ENCODE measurements at regions not wholly inside any gene's neighbourhood (a gene's known extent, or its start where the extent isn't known, plus 50 kb on each side); places are given as distances from the start of the nearest gene placed in this dataset.

DNA sequence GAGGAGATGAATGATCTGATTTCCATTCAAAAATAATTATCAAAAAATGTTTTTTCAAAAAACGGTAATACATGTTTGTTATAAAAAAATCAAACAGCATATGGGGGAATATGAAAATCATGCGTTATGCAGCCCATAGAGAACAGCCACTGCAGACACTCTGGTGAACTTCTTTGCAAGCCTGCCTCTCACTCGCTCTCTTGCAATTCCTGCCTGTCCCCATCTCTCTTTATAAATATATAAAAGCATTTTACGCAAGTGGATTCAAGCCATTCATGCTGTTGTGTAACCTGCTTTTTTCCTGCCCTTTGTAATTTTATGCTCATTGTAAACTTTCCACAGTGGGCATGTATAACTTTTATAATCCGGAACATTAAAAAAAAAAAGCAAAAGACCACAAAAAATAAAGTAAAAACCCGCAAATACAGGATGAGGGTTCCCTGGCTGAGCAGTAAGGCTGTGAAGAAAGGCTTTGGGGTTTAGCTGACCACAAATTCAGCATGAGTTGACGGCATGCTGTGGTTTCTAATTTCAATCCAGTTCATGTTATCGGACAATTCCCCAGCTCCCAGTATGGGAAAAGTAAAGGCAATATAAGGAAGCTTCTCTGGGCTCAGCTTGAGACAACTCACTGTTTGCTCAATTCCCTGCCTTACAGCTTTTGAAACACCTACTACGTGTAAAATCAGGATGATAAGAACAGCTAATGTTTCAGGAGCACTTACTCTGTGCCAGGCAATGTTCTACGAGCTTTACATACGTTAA lies 52.8 kb upstream of the ZBTB40 start:
- H3K18ac ChIP-seq (ENCODE audit: extremely low read depth, low read length) = no peak overlapping the region
- H2BK120ac ChIP-seq (replicated peaks; ENCODE audit: low read depth, low read length) = no peak overlapping the region
- CTCF ChIA-PET (ENCODE audit: partially characterized antibody) = interaction anchor here (0.5 to 2.9 kb wide), 5 partner anchors 11 to 895 kb away, joined by 3 to 10 read pairs (median 4); no protein-coding TSS in a partner anchor
- no peak overlapping the region for H3K9ac ChIP-seq (replicated peaks in 1 of 4; ENCODE audit: extremely low read depth in 1 of 4, low read depth in 3 of 4, low read length in 3 of 4)
- H4K8ac ChIP-seq (ENCODE audit: extremely low read depth, insufficient read depth, low read length) = no peak overlapping the region
- TF ChIP-seq GTF2F1 (IDR thresholded peaks at IDR 0.05; ENCODE audit: borderline replicate concordance, low read depth, low read length) = no peak
- no peak for TF ChIP-seq ZNF274 (IDR thresholded peaks at IDR 0.05; ENCODE audit: borderline replicate concordance, extremely low read depth, low read length)
- no peak for TF ChIP-seq CHD2 (IDR thresholded peaks at IDR 0.05; ENCODE audit: low read length)
- TF ChIP-seq PHF8 (conservative IDR thresholded peaks at IDR 0.05; ENCODE audit: low read depth, low read length) = no peak
- no peak overlapping the region for H2AFZ ChIP-seq (ENCODE audit: low read length)
- peaks cover 0 to 9% (median 0%) of the 10 kb centered on the region in 4 experiments; a peak in 5 of 7 replicates for H3K4me1 ChIP-seq (replicated peaks in 1 of 4; ENCODE audit: control insufficient read depth in 3 of 4, insufficient read depth in 4 of 4, low read length in 3 of 4)
- no peaks in the 10 kb centered on the region for H3K79me2 ChIP-seq (ENCODE audit: control insufficient read depth in 1 of 2, insufficient read depth in 2 of 2, low read length in 2 of 2)
- H3K79me1 ChIP-seq (ENCODE audit: low read depth, low read length) = no peaks in the 10 kb centered on the region
- peaks cover 0 to 1% (median 0%) of the 10 kb centered on the region in 4 experiments; a peak in 1 of 7 replicates for H3K27me3 ChIP-seq (replicated peaks in 1 of 4; ENCODE audit: control insufficient read depth in 3 of 4, extremely low read depth in 1 of 4, insufficient read depth in 3 of 4, low read length in 3 of 4)
- no peak overlapping the region for H3K4ac ChIP-seq (replicated peaks; ENCODE audit: insufficient read length, low read depth, low read length)
- H3K4me2 ChIP-seq (ENCODE audit: insufficient read depth in 1 of 2, low read depth in 2 of 2, low read length in 2 of 2) = no peak overlapping the region
- no peaks in the 10 kb centered on the region; the same call in 1 of the 2 replicates for H3K23me2 ChIP-seq (ENCODE audit: low read depth, low read length)
- H4K20me1 ChIP-seq (replicated peaks in 1 of 2; ENCODE audit: control insufficient read depth in 1 of 2, insufficient read depth in 2 of 2, low read length in 2 of 2) = no peaks in the 10 kb centered on the region
- FAIRE-seq (no peak), DNase-seq (ENCODE audit: low read depth in 1 of 2, low spot score in 2 of 2) (no peak)
- H2BK5ac ChIP-seq (ENCODE audit: low read depth, low read length) = no peak overlapping the region
- H3K9me3 ChIP-seq (ENCODE audit: insufficient read depth in 2 of 2, low read depth in 1 of 2, low read length in 1 of 2) = no peaks in the 10 kb centered on the region
- H3K4me3 ChIP-seq (ENCODE audit: extremely low read depth in 1 of 4, insufficient read depth in 2 of 4, low read depth in 3 of 4, low read length in 4 of 4) = no peak overlapping the region
- POLR2A ChIA-PET (ENCODE audit: partially characterized antibody) = interaction anchor here (0.9 kb wide), 1 partner anchor 48 kb away, joined by 3 read pairs; no protein-coding TSS in a partner anchor
- H3K14ac ChIP-seq (ENCODE audit: insufficient read length) = no peak overlapping the region
- WGBS, 2 experiments (ENCODE audit: extremely low coverage in 1 of 2, insufficient coverage in 1 of 2, insufficient read length in 1 of 2, insufficient replicate concordance in 2 of 2, low coverage in 1 of 2, low lambda C conversion rate in 2 of 2, missing lambda C conversion rate in 1 of 2) = 82% methylated on average over 11 of the region's 11 CpGs; no CpG with 5 or more reads in 1 of the 2 experiments
- H2BK15ac ChIP-seq (ENCODE audit: low read length) = no peak overlapping the region
- no peak overlapping the region for H4K5ac ChIP-seq (ENCODE audit: insufficient read length, low read depth, low read length)
- H3K27ac ChIP-seq (ENCODE audit: low read depth, low read length) = no peak overlapping the region
- H3K36me3 ChIP-seq (ENCODE audit: control insufficient read depth in 2 of 4, insufficient read depth in 4 of 4, low read length in 3 of 4) = no peaks in the 10 kb centered on the region
- H4K91ac ChIP-seq (replicated peaks; ENCODE audit: insufficient read length, low read length) = no peak overlapping the region
- H2AK5ac ChIP-seq (ENCODE audit: low read depth, low read length) = no peak overlapping the region
- H3K56ac ChIP-seq (replicated peaks; ENCODE audit: insufficient read length, low read depth, low read length) = no peak overlapping the region
- no peak overlapping the region for H2BK20ac ChIP-seq (ENCODE audit: low read length)
- H3K23ac ChIP-seq (ENCODE audit: insufficient read length) = no peak overlapping the region
- H2BK12ac ChIP-seq (ENCODE audit: low read depth, low read length) = no peak overlapping the region

Data from H1 (cell line).